KG1 (cell line): ENCODE measurements at regions not wholly inside any gene's neighbourhood (a gene's known extent, or its start where the extent isn't known, plus 50 kb on each side); places are given as distances from the start of the nearest gene placed in this dataset.

Experiments
- DNase-seq: peaks from one replicate; lab custom pipeline; 2025; lab: John Stamatoyannopoulos, UW

- no peak for DNase-seq
Observed at GRCh38 chr12:77629141-77629540, 201.6 kb upstream of the NAV3 start.

DNA sequence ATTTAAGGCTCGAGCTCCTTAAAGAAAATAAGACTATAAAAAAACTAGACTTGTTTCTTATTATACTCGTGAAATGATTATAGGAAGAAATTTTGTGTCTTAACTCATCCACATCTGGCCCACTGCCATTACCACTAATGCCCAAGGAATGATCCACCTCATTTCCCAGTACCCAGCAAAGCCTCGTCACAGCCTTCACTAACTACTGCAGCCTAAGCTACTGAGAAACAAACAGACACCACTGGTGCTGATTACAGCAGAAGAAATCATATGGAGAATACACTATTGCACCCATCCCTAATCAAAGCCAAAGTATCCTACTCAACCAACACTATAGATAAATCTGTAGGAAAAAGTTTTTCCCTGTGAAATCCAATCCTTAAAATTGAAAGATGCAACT is 205.3 kb upstream of the NAV3 start:
- no peak for DNase-seq

DNA sequence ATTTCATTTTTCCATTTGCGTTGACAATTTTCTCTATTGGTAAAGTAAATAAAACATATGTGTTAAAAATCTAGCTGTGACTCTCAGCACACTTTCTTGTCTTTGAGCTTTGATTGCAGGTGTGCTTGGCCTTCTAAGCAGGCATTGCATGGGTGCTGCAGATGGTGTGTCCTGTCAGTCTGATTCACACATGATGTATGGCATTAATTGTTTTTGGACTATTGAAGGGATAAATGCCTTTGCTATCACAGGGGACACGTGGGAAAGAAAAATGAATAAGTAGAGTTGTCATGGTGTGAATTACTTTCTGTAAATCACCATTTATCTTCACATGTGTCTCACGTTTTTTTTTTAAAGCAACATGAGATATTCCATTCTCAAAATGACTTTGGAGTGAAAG is 211.3 kb upstream of the NAV3 start:
- no peak for DNase-seq

GRCh38 chr12:77617818-77618217 is 212.9 kb upstream of the NAV3 start:
- DNase-seq = no peak

DNA sequence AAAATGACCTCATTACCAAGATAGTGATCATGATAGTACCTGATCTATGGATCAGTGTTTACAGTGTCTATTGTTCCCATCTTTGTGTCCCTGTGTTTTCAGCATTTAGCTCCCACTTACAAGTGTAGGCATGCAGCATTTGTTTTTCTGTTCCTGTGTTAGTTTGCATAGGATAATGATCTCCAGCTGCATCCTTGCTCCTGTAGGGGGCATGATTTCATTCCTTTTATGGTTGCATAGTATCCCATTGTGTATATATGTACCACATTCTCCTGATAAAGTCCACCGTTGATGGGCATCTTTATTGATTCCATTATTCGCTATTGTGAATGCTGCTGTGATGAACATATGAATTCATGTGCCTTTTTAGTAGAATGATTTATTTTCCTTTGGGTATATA is 215.4 kb upstream of the NAV3 start:
- no peak for DNase-seq

GRCh38 chr12:77613411-77613810 is 217.3 kb upstream of the NAV3 start:
- DNase-seq = no peak

GRCh38 chr12:77610446-77610845 is 220.2 kb upstream of the NAV3 start:
- no peak for DNase-seq

DNA sequence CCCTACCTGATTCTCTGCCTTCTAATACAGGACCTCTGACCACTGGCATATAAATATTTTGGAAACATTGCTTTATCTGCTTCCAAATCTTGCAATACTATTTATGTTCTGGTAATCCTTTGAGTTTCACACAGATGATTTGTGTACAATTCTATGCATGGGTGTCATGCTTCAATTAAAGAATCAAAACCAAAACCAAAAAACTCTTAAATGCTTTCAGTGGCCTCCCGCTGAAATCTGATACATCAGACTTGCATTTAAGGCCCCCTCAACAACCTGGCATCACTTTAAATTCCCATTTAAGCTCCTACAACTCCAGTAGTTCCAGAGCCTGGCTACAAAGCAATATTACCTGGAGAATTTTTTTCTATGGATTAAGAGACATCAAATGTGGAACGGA is 221.7 kb upstream of the NAV3 start:
- DNase-seq = no peak

GRCh38 chr12:77608271-77608824 is 222.3 kb upstream of the NAV3 start:
- DNase-seq = no peak

- no peak for DNase-seq
Observed at GRCh38 chr12:77606348-77606747, 224.3 kb upstream of the NAV3 start.

DNA sequence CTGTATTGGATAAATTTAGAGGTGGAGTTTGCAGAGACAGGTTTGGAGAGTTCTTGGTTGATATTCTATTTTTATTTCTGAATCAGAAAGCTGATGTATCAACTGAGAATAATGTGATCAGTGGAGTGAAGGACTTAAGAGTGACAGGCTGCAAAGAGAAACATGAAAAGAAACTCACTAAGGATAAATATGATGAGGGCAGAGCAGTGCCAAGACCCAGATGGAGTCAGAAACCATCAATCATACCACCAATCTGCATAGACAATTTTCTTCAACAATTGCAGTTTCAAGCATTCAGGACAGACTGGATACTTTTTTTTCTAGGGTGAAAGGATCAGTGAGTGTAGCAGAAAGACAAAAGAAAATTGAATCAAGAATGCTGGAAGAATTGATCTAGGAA is 226.7 kb upstream of the NAV3 start:
- DNase-seq = no peak

- DNase-seq = no peak
Observed at GRCh38 chr12:77601069-77601468, 229.6 kb upstream of the NAV3 start.

- no peak for DNase-seq
Observed at GRCh38 chr12:77600468-77600843, 230.2 kb upstream of the NAV3 start.

DNA sequence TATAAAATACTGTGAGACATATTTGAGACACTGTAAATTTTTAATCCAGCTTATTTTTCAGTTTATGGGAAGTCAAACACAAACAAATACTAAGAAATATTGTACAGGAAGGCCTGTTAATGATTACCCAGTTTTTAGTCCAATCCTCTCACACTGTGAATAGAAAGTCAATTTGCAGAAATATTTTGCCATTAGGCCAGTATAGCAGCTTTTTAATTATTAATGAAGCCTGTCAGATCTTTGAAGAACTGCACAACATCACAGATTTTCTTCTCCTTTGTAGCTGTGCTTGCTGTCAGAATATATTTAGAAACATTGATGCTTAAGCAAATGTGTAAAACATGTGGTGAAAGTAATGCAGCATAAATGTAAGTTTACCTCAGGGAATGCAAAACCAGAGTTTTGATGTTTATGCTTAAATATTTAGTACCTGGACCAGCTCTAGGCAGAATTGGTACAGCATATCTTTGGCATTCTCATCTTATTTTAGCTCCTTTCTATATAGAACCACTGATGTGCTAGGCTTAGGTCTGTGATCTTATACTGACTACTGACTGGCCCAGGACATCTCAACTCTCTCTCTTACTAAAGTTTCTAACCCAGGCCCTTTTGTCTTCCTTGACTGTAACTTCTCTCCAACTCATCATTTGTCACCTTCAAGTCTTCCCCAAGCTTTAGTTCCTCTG is 230.8 kb upstream of the NAV3 start:
- DNase-seq = no peak

DNA sequence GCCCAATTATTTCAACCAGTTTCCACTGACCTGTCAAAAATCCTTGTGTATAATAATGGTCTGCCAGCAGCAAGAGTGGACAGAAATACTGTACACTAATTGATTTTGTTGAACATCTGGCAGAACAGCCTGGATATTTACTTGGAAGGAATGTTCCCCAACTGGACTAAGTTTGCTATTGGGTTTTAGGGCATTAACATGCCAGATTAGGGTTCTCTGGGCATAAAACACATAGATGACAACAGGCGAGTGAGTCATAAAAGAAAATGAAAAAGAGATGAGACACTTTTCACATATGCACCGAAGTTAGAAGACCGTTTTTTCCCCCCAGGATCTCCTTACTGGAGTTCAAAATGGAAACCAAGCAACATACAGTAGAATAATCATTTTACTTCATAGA is 236.3 kb upstream of the NAV3 start:
- no peak for DNase-seq

DNA sequence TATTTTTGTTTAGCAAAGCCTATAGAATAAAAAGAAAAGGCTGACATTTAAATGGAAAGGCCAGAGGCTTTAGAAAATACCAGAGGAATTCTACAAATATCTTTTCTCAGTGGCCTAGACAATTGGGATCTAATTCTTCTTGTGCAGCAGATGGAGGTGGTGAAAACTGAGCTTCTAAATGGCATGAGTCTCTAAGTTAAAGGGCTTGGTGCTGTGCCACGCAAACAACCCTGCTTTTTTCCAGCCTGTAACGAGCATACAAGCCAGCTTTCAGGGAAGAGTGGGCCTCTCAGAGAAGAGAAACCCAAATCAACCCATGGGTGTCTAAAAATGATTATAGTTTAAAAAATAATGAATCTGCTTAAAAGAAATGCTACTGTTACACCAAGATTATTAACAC is 237.9 kb upstream of the NAV3 start:
- DNase-seq = no peak

- no peak for DNase-seq
Observed at GRCh38 chr12:77591959-77592743, 238.5 kb upstream of the NAV3 start.

DNA sequence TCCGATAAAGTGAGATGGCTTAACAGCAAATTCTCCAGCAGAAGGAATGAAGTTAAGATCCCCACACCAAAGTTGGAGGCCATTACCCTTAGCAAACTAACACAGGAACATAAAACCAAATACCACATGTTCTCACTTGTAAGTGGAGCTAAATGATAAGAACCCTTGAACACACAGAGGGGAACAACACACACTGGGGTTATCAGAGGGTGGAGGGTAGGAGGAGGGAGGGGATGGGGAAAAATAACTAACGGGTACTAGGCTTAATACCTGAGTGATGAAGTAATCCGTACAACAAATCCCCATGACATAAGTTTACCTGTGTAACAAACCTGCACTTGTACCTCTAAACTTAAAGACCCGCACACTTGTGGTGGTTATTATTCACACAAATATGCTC is 240.4 kb upstream of the NAV3 start:
- DNase-seq = no peak

- no peak for DNase-seq
Observed at GRCh38 chr12:77584860-77585259, 245.8 kb upstream of the NAV3 start.

- DNase-seq = no peak
Observed at GRCh38 chr12:77578466-77579220, 252.1 kb upstream of the NAV3 start.

GRCh38 chr12:77577791-77578190 is 252.9 kb upstream of the NAV3 start:
- DNase-seq = no peak

GRCh38 chr12:77575376-77575919 is 255.2 kb upstream of the NAV3 start:
- no peak for DNase-seq

DNA sequence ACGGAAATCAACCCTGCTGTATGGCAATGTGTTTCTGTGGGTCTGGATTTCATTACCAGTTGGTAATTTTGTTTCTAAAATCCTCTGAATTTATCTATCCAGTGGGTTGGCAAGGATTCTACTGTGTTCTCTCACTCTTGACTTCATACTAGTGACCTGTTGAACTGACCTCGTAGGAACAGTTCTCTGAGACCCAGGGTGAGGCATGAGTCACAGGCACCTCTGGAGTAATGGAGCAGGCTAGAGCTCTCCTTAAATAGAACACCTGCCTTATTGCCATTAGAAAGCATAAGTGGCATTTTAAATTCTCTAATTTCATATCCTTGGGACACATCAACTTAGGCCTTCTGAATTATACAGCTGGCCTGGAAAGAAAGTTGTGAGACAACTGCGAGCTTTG is 258.3 kb upstream of the NAV3 start:
- DNase-seq = no peak
